Osteoblast (primary cell): ENCODE measurements at regions not wholly inside any gene's neighbourhood (a gene's known extent, or its start where the extent isn't known, plus 50 kb on each side); places are given as distances from the start of the nearest gene placed in this dataset.
"Not testable (repeated sequence)": the region's sequence is repeated elsewhere in the genome, so short reads cannot be mapped to it uniquely, and the experiment has no call there.

ENCODE experiments used
- DNase-seq: peaks from one replicate; pipeline ENCODE4 v3.0.0; 2011; ENCODE audit warnings: low spot score, mixed read lengths; ENCODE audit not compliant: insufficient read length; ENCODE audit errors: missing footprints
- H2AFZ ChIP-seq: 2 replicates; pipeline ENCODE4 v1.6.0; 2011; ENCODE audit warnings: mild to moderate bottlenecking, low read length
- H3K27ac ChIP-seq: 2 replicates; pipeline ENCODE4 v1.5.1; 2011; ENCODE audit warnings: mild to moderate bottlenecking, low read depth, low read length, moderate library complexity
- H3K27me3 ChIP-seq: 2 replicates; pipeline ENCODE4 v1.6.0; 2012; ENCODE audit warnings: mild to moderate bottlenecking, control low read depth, inconsistent platforms, low read length, moderate library complexity; ENCODE audit not compliant: insufficient read depth
- H3K36me3 ChIP-seq: 2 replicates; pipeline ENCODE4 v1.5.1; 2011; ENCODE audit warnings: mild to moderate bottlenecking, low read length, control low read depth, moderate library complexity; ENCODE audit not compliant: insufficient read depth
- H3K4me1 ChIP-seq: 2 replicates; pipeline ENCODE4 v1.5.1; 2011; ENCODE audit warnings: mild to moderate bottlenecking, low read length, control low read depth, moderate library complexity; ENCODE audit not compliant: insufficient read depth
- H3K4me2 ChIP-seq: 2 replicates; pipeline ENCODE4 v1.6.0; 2011; ENCODE audit warnings: mild to moderate bottlenecking, low read length; ENCODE audit not compliant: insufficient read depth
- H3K4me3 ChIP-seq: fragments of 200-600 bp; sonication (generic); 3 replicates; pipeline ENCODE4 v1.5.1; 2012; ENCODE audit warnings: mild to moderate bottlenecking, low read length, inconsistent platforms; ENCODE audit not compliant: insufficient read depth
- H3K79me2 ChIP-seq: 2 replicates; pipeline ENCODE4 v1.6.0; 2012; ENCODE audit warnings: mild to moderate bottlenecking, low read length, control low read depth, inconsistent platforms; ENCODE audit not compliant: insufficient read depth
- H3K9me3 ChIP-seq: 2 replicates; pipeline ENCODE4 v1.5.1; 2011; ENCODE audit warnings: low read depth, low read length, control low read depth
- H4K20me1 ChIP-seq: 2 replicates; pipeline ENCODE4 v1.6.0; 2012; ENCODE audit warnings: mild to moderate bottlenecking, low read length, control low read depth; ENCODE audit not compliant: insufficient read depth
- CTCF ChIP-seq: IDR thresholded peaks from 2 replicates; pipeline ENCODE4 v1.5.1; 2011; ENCODE audit warnings: mild to moderate bottlenecking, low read depth, low read length, moderate library complexity; ENCODE audit errors: extremely low read depth

- H3K79me2 ChIP-seq, result no peaks in the 10 kb centered on the region
- no peak overlapping the region for H3K27ac ChIP-seq
- no peak overlapping the region for H3K4me2 ChIP-seq
- H4K20me1 ChIP-seq, result no peaks in the 10 kb centered on the region
- TF ChIP-seq CTCF, result no peak
- H3K36me3 ChIP-seq, result no peaks in the 10 kb centered on the region
- no peaks in the 10 kb centered on the region for H3K9me3 ChIP-seq
- no peak overlapping the region for H3K4me3 ChIP-seq
- no peaks in the 10 kb centered on the region for H3K27me3 ChIP-seq
- no peaks in the 10 kb centered on the region for H3K4me1 ChIP-seq
- no peak overlapping the region for H2AFZ ChIP-seq
- no peak for DNase-seq
These were observed 74.1 kb upstream of the WDR44 start for GRCh38 chrX:118271775-118272174.

DNA sequence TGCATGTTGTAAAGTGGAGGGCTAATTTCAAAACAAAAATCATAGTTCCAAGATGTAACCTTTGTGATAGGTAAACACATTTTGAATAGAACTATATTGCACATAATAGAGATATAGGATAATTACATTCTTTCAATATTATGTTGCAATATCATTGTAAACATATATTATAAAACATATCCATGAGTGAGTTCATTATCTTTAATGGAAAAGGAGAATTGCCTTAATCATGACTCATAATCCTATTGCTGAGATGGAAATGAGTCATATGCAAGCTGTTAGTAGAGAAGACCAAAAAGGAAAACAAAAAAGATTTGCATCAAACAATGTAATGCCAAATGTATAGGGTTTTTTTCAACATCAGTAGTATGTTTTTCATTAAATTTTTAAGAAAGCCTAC, 73.7 kb upstream of the WDR44 start:
- H3K27ac ChIP-seq, result no peak overlapping the region

DNA sequence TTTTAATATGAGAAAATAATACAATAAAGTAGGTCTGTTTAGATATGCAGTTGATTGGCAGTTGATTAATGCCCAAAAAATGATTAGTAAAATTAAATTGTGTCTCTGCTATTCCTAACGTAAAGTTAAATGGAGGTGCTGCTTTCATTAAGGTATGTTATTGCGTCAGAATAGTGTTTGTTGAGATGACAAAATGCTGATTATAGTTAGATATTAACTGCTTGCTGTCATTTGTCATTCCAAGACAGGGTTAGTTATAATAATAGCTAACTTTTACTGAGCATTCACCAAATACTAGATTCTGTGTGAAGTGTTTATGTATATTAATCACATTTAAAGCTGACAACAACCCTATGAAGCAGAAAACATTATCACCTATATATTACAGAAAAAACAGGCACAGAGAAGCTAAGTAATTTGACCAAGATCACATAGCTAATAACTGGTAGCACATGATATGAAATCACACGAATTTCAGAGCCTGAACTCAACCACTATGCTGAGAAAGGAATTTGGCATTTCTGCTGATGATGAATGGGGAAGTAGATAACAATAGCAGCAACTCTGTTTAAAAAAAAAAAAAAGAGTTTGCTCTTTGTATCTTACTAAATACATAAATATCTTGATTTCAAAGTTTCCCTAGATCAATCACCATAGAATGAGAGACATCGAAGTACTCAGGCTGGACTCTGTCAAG, 59.7 kb upstream of the WDR44 start:
- DNase-seq, result no peak
- H3K27me3 ChIP-seq, result no peaks in the 10 kb centered on the region

More for the DNA sequence above, 73.7 kb upstream of the WDR44 start:
- H3K9me3 ChIP-seq, result no peaks in the 10 kb centered on the region
- H3K4me3 ChIP-seq, result no peak overlapping the region
- H3K36me3 ChIP-seq, result no peaks in the 10 kb centered on the region
- H4K20me1 ChIP-seq, result no peaks in the 10 kb centered on the region
- no peak for TF ChIP-seq CTCF
- DNase-seq, result no peak
- no peaks in the 10 kb centered on the region for H3K79me2 ChIP-seq
- H3K4me1 ChIP-seq, result no peaks in the 10 kb centered on the region
- no peaks in the 10 kb centered on the region for H3K27me3 ChIP-seq
- no peak overlapping the region for H3K4me2 ChIP-seq
- H2AFZ ChIP-seq, result no peak overlapping the region

GRCh38 chrX:118295818-118296217, 50.1 kb upstream of the WDR44 start:
- H3K27ac ChIP-seq, DNase-seq, H3K4me3 ChIP-seq, H2AFZ ChIP-seq, H3K36me3 ChIP-seq, H3K9me3 ChIP-seq, H3K79me2 ChIP-seq, H3K4me2 ChIP-seq, H3K27me3 ChIP-seq, H3K4me1 ChIP-seq, H4K20me1 ChIP-seq: not testable (repeated sequence)

More for the DNA sequence above, 59.7 kb upstream of the WDR44 start:
- H4K20me1 ChIP-seq, result no peaks in the 10 kb centered on the region
- no peaks in the 10 kb centered on the region for H3K36me3 ChIP-seq
- no peak overlapping the region for H3K4me2 ChIP-seq
- H3K4me1 ChIP-seq, result no peaks in the 10 kb centered on the region
- no peak for TF ChIP-seq CTCF
- no peaks in the 10 kb centered on the region for H3K9me3 ChIP-seq
- no peaks in the 10 kb centered on the region for H3K79me2 ChIP-seq
- no peak overlapping the region for H3K4me3 ChIP-seq
- H3K27ac ChIP-seq, result no peak overlapping the region
- H2AFZ ChIP-seq, result no peak overlapping the region
